ENCODE measurements at regions not wholly inside any gene's neighbourhood (a gene's known extent, or its start where the extent isn't known, plus 50 kb on each side); places are given as distances from the start of the nearest gene placed in this dataset.
A peak's percentile ranks its signal among the peaks of the same experiment; 100 is the strongest.
"Not testable (repeated sequence)": the region's sequence is repeated elsewhere in the genome, so short reads cannot be mapped to it uniquely, and the experiment has no call there.

GRCh38 chr3:109851854-109852253 is 514.5 kb upstream of the DPPA4 start:
- H3K4me3 ChIP-seq (ENCODE audit: low read length), result no peak overlapping the region
- no peak overlapping the region for H3K27ac ChIP-seq (ENCODE audit: low read length)
- WGBS (ENCODE audit: insufficient coverage), result no CpG with 5 or more reads among the region's 1 CpG
- H3K36me3 ChIP-seq (ENCODE audit: control insufficient read depth, insufficient read depth, low read length), result no peaks in the 10 kb centered on the region
- peaks cover 13% of the 10 kb centered on the region for H3K9me3 ChIP-seq (replicated peaks; ENCODE audit: control insufficient read depth, low read depth, low read length)
- no peaks in the 10 kb centered on the region for H3K27me3 ChIP-seq (ENCODE audit: control insufficient read depth, insufficient read depth, low read length)
- DNase-seq, result no peak
- no peaks in the 10 kb centered on the region for H3K4me1 ChIP-seq (ENCODE audit: control insufficient read depth, insufficient read depth, low read length)

GRCh38 chr3:109852283-109852682 is 514.9 kb upstream of the DPPA4 start:
- Histone ChIP-seq H3K4me1 (ENCODE audit: control insufficient read depth, insufficient read depth, low read length) (no peaks in the 10 kb centered on the region), H3K9me3 (replicated peaks; ENCODE audit: control insufficient read depth, low read depth, low read length) (peaks cover 13% of the 10 kb centered on the region), H3K27ac (ENCODE audit: low read length) (no peak overlapping the region), H3K4me3 (ENCODE audit: low read length) (no peak overlapping the region), H3K27me3 (ENCODE audit: control insufficient read depth, insufficient read depth, low read length) (no peaks in the 10 kb centered on the region), H3K36me3 (ENCODE audit: control insufficient read depth, insufficient read depth, low read length) (no peaks in the 10 kb centered on the region)
- WGBS (ENCODE audit: insufficient coverage), result no CpG with 5 or more reads among the region's 3 CpGs
- no peak for DNase-seq

GRCh38 chr3:109853077-109853731 is 515.9 kb upstream of the DPPA4 start:
- no CpG with 5 or more reads among the region's 2 CpGs for WGBS (ENCODE audit: insufficient coverage)
- Histone ChIP-seq H3K9me3 (replicated peaks; ENCODE audit: control insufficient read depth, low read depth, low read length) (peaks cover 13% of the 10 kb centered on the region), H3K27me3 (ENCODE audit: control insufficient read depth, insufficient read depth, low read length) (no peaks in the 10 kb centered on the region), H3K27ac (ENCODE audit: low read length) (no peak overlapping the region), H3K4me1 (ENCODE audit: control insufficient read depth, insufficient read depth, low read length) (no peaks in the 10 kb centered on the region), H3K36me3 (ENCODE audit: control insufficient read depth, insufficient read depth, low read length) (no peaks in the 10 kb centered on the region), H3K4me3 (ENCODE audit: low read length) (no peak overlapping the region)
- peak; percentile 36 for DNase-seq

- Histone ChIP-seq H3K27ac (ENCODE audit: low read length) (no peak overlapping the region), H3K9me3 (replicated peaks; ENCODE audit: control insufficient read depth, low read depth, low read length) (no peaks in the 10 kb centered on the region), H3K27me3 (ENCODE audit: control insufficient read depth, insufficient read depth, low read length) (no peaks in the 10 kb centered on the region), H3K36me3 (ENCODE audit: control insufficient read depth, insufficient read depth, low read length) (no peaks in the 10 kb centered on the region), H3K4me1 (ENCODE audit: control insufficient read depth, insufficient read depth, low read length) (no peaks in the 10 kb centered on the region), H3K4me3 (ENCODE audit: low read length) (no peak overlapping the region)
- no CpG with 5 or more reads among the region's 1 CpG for WGBS (ENCODE audit: insufficient coverage)
- no peak for DNase-seq
Observed at GRCh38 chr3:109863701-109864100, 526.4 kb upstream of the DPPA4 start.

- Histone ChIP-seq H3K4me1 (ENCODE audit: control insufficient read depth, insufficient read depth, low read length) (no peaks in the 10 kb centered on the region), H3K36me3 (ENCODE audit: control insufficient read depth, insufficient read depth, low read length) (no peaks in the 10 kb centered on the region), H3K9me3 (replicated peaks; ENCODE audit: control insufficient read depth, low read depth, low read length) (no peaks in the 10 kb centered on the region), H3K27ac (ENCODE audit: low read length) (no peak overlapping the region), H3K4me3 (ENCODE audit: low read length) (no peak overlapping the region), H3K27me3 (ENCODE audit: control insufficient read depth, insufficient read depth, low read length) (no peaks in the 10 kb centered on the region)
- DNase-seq, result no peak
Observed at GRCh38 chr3:109864452-109864851, 527.1 kb upstream of the DPPA4 start.

- H3K4me3 ChIP-seq (ENCODE audit: low read length), result no peak overlapping the region
- H3K4me1 ChIP-seq (ENCODE audit: control insufficient read depth, insufficient read depth, low read length), result no peaks in the 10 kb centered on the region
- no peaks in the 10 kb centered on the region for H3K9me3 ChIP-seq (replicated peaks; ENCODE audit: control insufficient read depth, low read depth, low read length)
- no peak overlapping the region for H3K27ac ChIP-seq (ENCODE audit: low read length)
- DNase-seq, result no peak
- H3K36me3 ChIP-seq (ENCODE audit: control insufficient read depth, insufficient read depth, low read length), result no peaks in the 10 kb centered on the region
- no peaks in the 10 kb centered on the region for H3K27me3 ChIP-seq (ENCODE audit: control insufficient read depth, insufficient read depth, low read length)
Observed at GRCh38 chr3:109869586-109869985, 532.2 kb upstream of the DPPA4 start.

GRCh38 chr3:109874896-109875708 is 537.8 kb upstream of the DPPA4 start:
- no peaks in the 10 kb centered on the region for H3K4me1 ChIP-seq (ENCODE audit: control insufficient read depth, insufficient read depth, low read length)
- no peak for DNase-seq
- H3K27me3 ChIP-seq (ENCODE audit: control insufficient read depth, insufficient read depth, low read length), result no peaks in the 10 kb centered on the region
- no CpG with 5 or more reads among the region's 1 CpG for WGBS (ENCODE audit: insufficient coverage)
- H3K4me3 ChIP-seq (ENCODE audit: low read length), result no peak overlapping the region
- peaks cover 3% of the 10 kb centered on the region for H3K9me3 ChIP-seq (replicated peaks; ENCODE audit: control insufficient read depth, low read depth, low read length)
- no peaks in the 10 kb centered on the region for H3K36me3 ChIP-seq (ENCODE audit: control insufficient read depth, insufficient read depth, low read length)
- H3K27ac ChIP-seq (ENCODE audit: low read length), result no peak overlapping the region

- WGBS (ENCODE audit: insufficient coverage), result no CpG with 5 or more reads among the region's 2 CpGs
- not testable (repeated sequence) for H3K9me3 ChIP-seq (replicated peaks; ENCODE audit: control insufficient read depth, low read depth, low read length); H3K4me3 ChIP-seq (ENCODE audit: low read length); H3K4me1 ChIP-seq (ENCODE audit: control insufficient read depth, insufficient read depth, low read length); DNase-seq; H3K27me3 ChIP-seq (ENCODE audit: control insufficient read depth, insufficient read depth, low read length); H3K36me3 ChIP-seq (ENCODE audit: control insufficient read depth, insufficient read depth, low read length); H3K27ac ChIP-seq (ENCODE audit: low read length)
Observed at GRCh38 chr3:109877616-109878015, 540.3 kb upstream of the DPPA4 start.

GRCh38 chr3:109882144-109882543 is 544.8 kb upstream of the DPPA4 start:
- H3K4me1 ChIP-seq (ENCODE audit: control insufficient read depth, insufficient read depth, low read length), result no peaks in the 10 kb centered on the region
- H3K27me3 ChIP-seq (ENCODE audit: control insufficient read depth, insufficient read depth, low read length), result no peaks in the 10 kb centered on the region
- no peaks in the 10 kb centered on the region for H3K9me3 ChIP-seq (replicated peaks; ENCODE audit: control insufficient read depth, low read depth, low read length)
- H3K4me3 ChIP-seq (ENCODE audit: low read length), result no peak overlapping the region
- no peak for DNase-seq
- no peak overlapping the region for H3K27ac ChIP-seq (ENCODE audit: low read length)
- no peaks in the 10 kb centered on the region for H3K36me3 ChIP-seq (ENCODE audit: control insufficient read depth, insufficient read depth, low read length)

GRCh38 chr3:109887293-109887692 is 549.9 kb upstream of the DPPA4 start:
- no peak for DNase-seq
- WGBS (ENCODE audit: insufficient coverage), result 70% methylated on average over 2 of the region's 2 CpGs
- Histone ChIP-seq H3K27ac (ENCODE audit: low read length) (no peak overlapping the region), H3K4me1 (ENCODE audit: control insufficient read depth, insufficient read depth, low read length) (no peaks in the 10 kb centered on the region), H3K9me3 (replicated peaks; ENCODE audit: control insufficient read depth, low read depth, low read length) (peaks cover 2% of the 10 kb centered on the region), H3K27me3 (ENCODE audit: control insufficient read depth, insufficient read depth, low read length) (no peaks in the 10 kb centered on the region), H3K4me3 (ENCODE audit: low read length) (no peak overlapping the region), H3K36me3 (ENCODE audit: control insufficient read depth, insufficient read depth, low read length) (no peaks in the 10 kb centered on the region)

- no peaks in the 10 kb centered on the region for H3K4me1 ChIP-seq (ENCODE audit: control insufficient read depth, insufficient read depth, low read length)
- no peak overlapping the region for H3K27ac ChIP-seq (ENCODE audit: low read length)
- H3K27me3 ChIP-seq (ENCODE audit: control insufficient read depth, insufficient read depth, low read length), result no peaks in the 10 kb centered on the region
- no peaks in the 10 kb centered on the region for H3K36me3 ChIP-seq (ENCODE audit: control insufficient read depth, insufficient read depth, low read length)
- H3K4me3 ChIP-seq (ENCODE audit: low read length), result no peak overlapping the region
- no peak for DNase-seq
- H3K9me3 ChIP-seq (replicated peaks; ENCODE audit: control insufficient read depth, low read depth, low read length), result peaks cover 2% of the 10 kb centered on the region
Observed at GRCh38 chr3:109888026-109888425, 550.7 kb upstream of the DPPA4 start.

Measured in muscle of leg (tissue), 3 donors.